Fibroblast of villous mesenchyme (primary cell): ENCODE measurements at regions not wholly inside any gene's neighbourhood (a gene's known extent, or its start where the extent isn't known, plus 50 kb on each side); places are given as distances from the start of the nearest gene placed in this dataset.

Source experiments
- DNase-seq: peaks from one replicate; pipeline ENCODE4 v3.0.0-alpha.2; 2010; ENCODE audit warnings: low read depth
- H3K4me3 ChIP-seq: 2 replicates; pipeline ENCODE4 v1.5.1; 2011; ENCODE audit warnings: low read depth, mild to moderate bottlenecking, low read length
- TF ChIP-seq, protein P1 (sequence below): IDR thresholded peaks from 2 replicates; pipeline ENCODE4 v1.5.1; 2012; ENCODE audit warnings: low read depth, mild to moderate bottlenecking, low read length; ENCODE audit not compliant: insufficient read depth

- DNase-seq, result peak; percentile 4
- TF ChIP-seq, protein P1, sequence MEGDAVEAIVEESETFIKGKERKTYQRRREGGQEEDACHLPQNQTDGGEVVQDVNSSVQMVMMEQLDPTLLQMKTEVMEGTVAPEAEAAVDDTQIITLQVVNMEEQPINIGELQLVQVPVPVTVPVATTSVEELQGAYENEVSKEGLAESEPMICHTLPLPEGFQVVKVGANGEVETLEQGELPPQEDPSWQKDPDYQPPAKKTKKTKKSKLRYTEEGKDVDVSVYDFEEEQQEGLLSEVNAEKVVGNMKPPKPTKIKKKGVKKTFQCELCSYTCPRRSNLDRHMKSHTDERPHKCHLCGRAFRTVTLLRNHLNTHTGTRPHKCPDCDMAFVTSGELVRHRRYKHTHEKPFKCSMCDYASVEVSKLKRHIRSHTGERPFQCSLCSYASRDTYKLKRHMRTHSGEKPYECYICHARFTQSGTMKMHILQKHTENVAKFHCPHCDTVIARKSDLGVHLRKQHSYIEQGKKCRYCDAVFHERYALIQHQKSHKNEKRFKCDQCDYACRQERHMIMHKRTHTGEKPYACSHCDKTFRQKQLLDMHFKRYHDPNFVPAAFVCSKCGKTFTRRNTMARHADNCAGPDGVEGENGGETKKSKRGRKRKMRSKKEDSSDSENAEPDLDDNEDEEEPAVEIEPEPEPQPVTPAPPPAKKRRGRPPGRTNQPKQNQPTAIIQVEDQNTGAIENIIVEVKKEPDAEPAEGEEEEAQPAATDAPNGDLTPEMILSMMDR, result no peak
- no peak overlapping the region for H3K4me3 ChIP-seq
Observed at GRCh38 chr4:112840061-112840460, 203.1 kb downstream of the LARP7 start.

DNA sequence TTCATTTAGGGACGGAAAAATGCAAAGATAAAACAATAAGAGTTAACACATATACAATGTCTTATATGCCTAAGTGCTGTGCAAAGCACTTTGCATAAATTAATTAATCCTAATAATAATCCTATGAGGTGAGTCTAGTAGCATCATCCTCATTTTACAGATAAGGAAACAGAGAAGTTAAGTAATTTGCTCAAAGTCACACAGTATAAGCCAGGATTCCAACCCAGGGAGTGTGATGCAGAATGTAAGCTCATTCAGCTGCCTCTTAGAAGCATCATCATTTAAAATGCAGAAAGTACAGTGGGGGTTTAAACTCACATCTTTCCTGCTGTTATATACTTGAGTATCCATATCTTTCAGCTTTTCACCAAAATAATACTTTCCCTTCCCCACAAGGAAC lies 203.7 kb downstream of the LARP7 start:
- TF ChIP-seq, protein P1, result no peak
- no peak overlapping the region for H3K4me3 ChIP-seq

GRCh38 chr4:112842513-112842912 lies 205.6 kb downstream of the LARP7 start:
- no peak overlapping the region for H3K4me3 ChIP-seq
- no peak for DNase-seq
- TF ChIP-seq, protein P1, result no peak

More for the DNA sequence above, 203.7 kb downstream of the LARP7 start:
- DNase-seq, result no peak

DNA sequence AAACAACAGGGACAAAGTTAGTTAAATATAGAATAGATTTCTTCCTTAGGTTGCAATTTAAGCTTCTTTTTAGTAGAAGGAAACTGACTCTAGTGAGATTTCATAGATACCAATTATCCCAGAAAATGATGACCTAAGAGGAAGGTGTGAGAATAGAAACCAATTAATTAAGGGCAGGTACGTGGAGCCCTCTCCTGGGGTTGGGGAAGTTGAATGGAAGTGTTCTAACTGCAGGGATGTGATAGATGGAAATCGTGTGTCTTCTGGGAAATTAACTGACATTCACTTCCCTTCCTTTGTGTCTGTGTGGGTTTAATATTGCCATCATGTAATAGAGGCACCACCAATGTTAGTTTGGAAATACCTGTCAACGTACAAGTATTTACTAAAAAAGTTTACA lies 204.1 kb upstream of the ANK2 start:
- H3K4me3 ChIP-seq, result no peak overlapping the region
- DNase-seq, result no peak
- TF ChIP-seq, protein P1, result no peak

DNA sequence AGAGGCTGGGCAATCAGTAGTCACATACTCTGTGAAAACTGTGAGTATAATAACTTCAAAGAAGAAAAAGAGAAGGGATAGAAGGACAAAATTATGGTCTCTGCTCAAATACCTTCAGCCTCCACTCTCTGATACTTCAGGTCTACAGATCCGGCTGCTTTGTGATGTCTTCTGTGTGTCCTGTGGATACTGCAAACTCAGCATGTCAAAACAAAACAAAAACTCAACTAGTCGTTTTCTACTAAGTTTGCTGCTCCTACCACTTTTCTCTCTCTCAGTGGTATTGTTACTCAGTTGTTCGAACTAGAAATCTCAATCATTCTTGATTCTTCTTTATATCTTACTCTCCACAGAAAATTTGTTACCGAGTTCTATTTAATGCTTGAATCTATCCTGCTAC lies 202.4 kb upstream of the ANK2 start:
- no peak overlapping the region for H3K4me3 ChIP-seq
- TF ChIP-seq, protein P1, result no peak
- DNase-seq, result no peak

DNA sequence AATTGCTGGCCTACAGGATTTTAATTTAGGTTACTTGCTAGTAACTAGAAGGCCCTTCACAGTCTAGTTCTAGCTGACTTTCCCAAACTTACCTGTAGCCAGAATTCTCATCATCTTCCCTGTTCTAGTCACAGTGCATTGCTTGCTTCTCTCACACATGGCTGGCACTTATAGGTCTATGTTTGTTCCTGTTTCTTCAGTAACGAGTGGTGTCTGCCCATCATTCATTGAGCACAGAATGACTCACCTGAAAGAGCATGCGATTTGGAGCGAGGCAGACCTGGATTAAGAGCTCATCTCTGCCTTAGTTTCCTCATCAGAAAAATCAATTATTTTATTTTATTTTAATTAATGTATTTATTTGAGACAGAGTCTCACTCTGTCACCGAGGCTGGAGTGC lies 201.7 kb upstream of the ANK2 start:
- no peak for DNase-seq
- H3K4me3 ChIP-seq, result no peak overlapping the region
- TF ChIP-seq, protein P1, result no peak

- TF ChIP-seq, protein P1, result no peak
- no peak for DNase-seq
- no peak overlapping the region for H3K4me3 ChIP-seq
Observed at GRCh38 chr4:112848911-112849310, 200.5 kb upstream of the ANK2 start.
